K562 (cell line): ENCODE measurements at regions not wholly inside any gene's neighbourhood (a gene's known extent, or its start where the extent isn't known, plus 50 kb on each side); places are given as distances from the start of the nearest gene placed in this dataset.

Source experiments
- BMI1 ChIP-seq: fragments of 150-350 bp; IDR thresholded peaks from 2 replicates; pipeline ENCODE4 v1.6.1; 2014; ENCODE audit warnings: low read length
- CBX3 ChIP-seq, 2 experiments: IDR thresholded peaks; 1 replicate in 1 of 2; 2 replicates in 1 of 2; pipeline ENCODE4 v1.6.1; 2012; ENCODE audit warnings: inconsistent platforms in 2 of 2, low read length in 2 of 2, borderline replicate concordance in 1 of 2, control low read depth in 1 of 2
- CHAMP1 ChIP-seq: fragments of 450-650 bp; IDR thresholded peaks from 2 replicates; pipeline ENCODE4 v1.6.1; 2016; ENCODE audit warnings: mild to moderate bottlenecking
- E2F3 ChIP-seq: fragments of 250-450 bp; sonication (Bioruptor Pico); IDR thresholded peaks from 2 replicates; pipeline ENCODE4 v1.4.0; 2020; ENCODE audit warnings: mild to moderate bottlenecking
- FOXJ2 ChIP-seq: fragments of 200-800 bp; sonication (Bioruptor generic); IDR thresholded peaks from 2 replicates; pipeline ENCODE4 v1.6.1; 2016; ENCODE audit warnings: missing genetic modification characterization, missing compliant biosample characterization
- HNRNPH1 ChIP-seq: fragments of 200-400 bp; formaldehyde crosslinking; optimal IDR thresholded peaks from 2 replicates; pipeline ENCODE3; 2017; ENCODE audit warnings: low read depth, mild to moderate bottlenecking, low read length, moderate library complexity
- ILF3 ChIP-seq: fragments of 450-650 bp; IDR thresholded peaks from 2 replicates; pipeline ENCODE4 v1.6.1; 2018; ENCODE audit warnings: antibody characterized with exemption, mild to moderate bottlenecking, moderate library complexity, borderline replicate concordance
- PHF21A ChIP-seq: fragments of 450-650 bp; IDR thresholded peaks from 2 replicates; pipeline ENCODE4 v1.6.1; 2017; ENCODE audit warnings: low read depth, borderline replicate concordance
- RBFOX2 ChIP-seq: fragments of 200-400 bp; formaldehyde crosslinking; IDR thresholded peaks from 2 replicates; pipeline ENCODE4 v1.6.1; 2017; ENCODE audit warnings: low read depth, mild to moderate bottlenecking, low read length, moderate library complexity
- RBM22 ChIP-seq: fragments of 200-400 bp; formaldehyde crosslinking; IDR thresholded peaks from 2 replicates; pipeline ENCODE4 v1.6.1; 2018; ENCODE audit warnings: low read length, low read depth; ENCODE audit not compliant: poor library complexity, severe bottlenecking
- SRSF9 ChIP-seq: fragments of 200-400 bp; formaldehyde crosslinking; IDR thresholded peaks from 2 replicates; pipeline ENCODE4 v1.6.1; 2017; ENCODE audit warnings: low read depth, low read length, borderline replicate concordance
- TBL1XR1 ChIP-seq, 2 experiments: IDR thresholded peaks; 2 replicates each; pipeline ENCODE4 v1.6.1; 2012; ENCODE audit warnings: improper control_type of control experiment in 2 of 2, low read length in 2 of 2, mild to moderate bottlenecking in 1 of 2
- ZBTB12 ChIP-seq: fragments of 250-450 bp; sonication (Bioruptor Pico); IDR thresholded peaks from 2 replicates; pipeline ENCODE4 v1.4.0; 2020
- ZBTB2 ChIP-seq: fragments of 450-650 bp; IDR thresholded peaks from 2 replicates; pipeline ENCODE4 v1.6.1; 2016; ENCODE audit warnings: antibody characterized with exemption
- ZNF696 ChIP-seq: fragments of 250-450 bp; sonication (Bioruptor Pico); conservative IDR thresholded peaks from 2 replicates; pipeline ENCODE4 v1.4.0; 2020; ENCODE audit warnings: mild to moderate bottlenecking, moderate library complexity
- ZNF766 ChIP-seq: fragments of 200-800 bp; sonication (Bioruptor generic); conservative IDR thresholded peaks from 2 replicates; pipeline ENCODE4 v1.6.1; 2016; ENCODE audit warnings: missing genetic modification characterization, missing compliant biosample characterization
- ZNF77 ChIP-seq: fragments of 250-450 bp; sonication (Bioruptor Pico); IDR thresholded peaks from 2 replicates; pipeline ENCODE4 v1.5.0; 2020
- TF ChIP-seq, protein P1 (sequence below): fragments of 450-650 bp; IDR thresholded peaks from 2 replicates; pipeline ENCODE4 v1.6.1; 2017; ENCODE audit warnings: antibody characterized with exemption, mild to moderate bottlenecking
- TF ChIP-seq, protein P2 (sequence below): fragments of 450-650 bp; IDR thresholded peaks from 2 replicates; pipeline ENCODE4 v1.6.1; 2016; ENCODE audit warnings: missing biosample characterization, missing genetic modification characterization

- TF ChIP-seq TBL1XR1 (IDR thresholded peaks at IDR 0.05; ENCODE audit: low read length in 2 of 2) (no peak), RBM22 (no peak), SRSF9 (no peak), CBX3 (IDR thresholded peaks at IDR 0.05; ENCODE audit: borderline replicate concordance in 1 of 2, low read length in 2 of 2) (peak in 1 of 2 experiments; percentile 92; a peak in 2 of 3 replicates), ZNF766 (CRISPR knock-in tag) (peak; percentile 58; the same call in 1 of the 2 replicates), ZBTB2 (no peak), PHF21A (no peak), ZNF696 (0 out of 2 replicates have a peak, but pooled peaks have one; percentile 17), ILF3 (no peak), ZBTB12 (CRISPR knock-in tag) (peak; percentile 41; the same call in 1 of the 2 replicates), BMI1 (no peak), HNRNPH1 (no peak), FOXJ2 (tag) (no peak), ZNF77 (CRISPR knock-in tag) (peak; percentile 34; the same call in 1 of the 2 replicates), E2F3 (CRISPR knock-in tag) (peak; percentile 53; the same call in 1 of the 2 replicates), CHAMP1 (0 out of 2 replicates have a peak, but pooled peaks have one; percentile 21), RBFOX2 (0 out of 2 replicates have a peak, but pooled peaks have one; percentile 16)
- TF ChIP-seq, protein P1, sequence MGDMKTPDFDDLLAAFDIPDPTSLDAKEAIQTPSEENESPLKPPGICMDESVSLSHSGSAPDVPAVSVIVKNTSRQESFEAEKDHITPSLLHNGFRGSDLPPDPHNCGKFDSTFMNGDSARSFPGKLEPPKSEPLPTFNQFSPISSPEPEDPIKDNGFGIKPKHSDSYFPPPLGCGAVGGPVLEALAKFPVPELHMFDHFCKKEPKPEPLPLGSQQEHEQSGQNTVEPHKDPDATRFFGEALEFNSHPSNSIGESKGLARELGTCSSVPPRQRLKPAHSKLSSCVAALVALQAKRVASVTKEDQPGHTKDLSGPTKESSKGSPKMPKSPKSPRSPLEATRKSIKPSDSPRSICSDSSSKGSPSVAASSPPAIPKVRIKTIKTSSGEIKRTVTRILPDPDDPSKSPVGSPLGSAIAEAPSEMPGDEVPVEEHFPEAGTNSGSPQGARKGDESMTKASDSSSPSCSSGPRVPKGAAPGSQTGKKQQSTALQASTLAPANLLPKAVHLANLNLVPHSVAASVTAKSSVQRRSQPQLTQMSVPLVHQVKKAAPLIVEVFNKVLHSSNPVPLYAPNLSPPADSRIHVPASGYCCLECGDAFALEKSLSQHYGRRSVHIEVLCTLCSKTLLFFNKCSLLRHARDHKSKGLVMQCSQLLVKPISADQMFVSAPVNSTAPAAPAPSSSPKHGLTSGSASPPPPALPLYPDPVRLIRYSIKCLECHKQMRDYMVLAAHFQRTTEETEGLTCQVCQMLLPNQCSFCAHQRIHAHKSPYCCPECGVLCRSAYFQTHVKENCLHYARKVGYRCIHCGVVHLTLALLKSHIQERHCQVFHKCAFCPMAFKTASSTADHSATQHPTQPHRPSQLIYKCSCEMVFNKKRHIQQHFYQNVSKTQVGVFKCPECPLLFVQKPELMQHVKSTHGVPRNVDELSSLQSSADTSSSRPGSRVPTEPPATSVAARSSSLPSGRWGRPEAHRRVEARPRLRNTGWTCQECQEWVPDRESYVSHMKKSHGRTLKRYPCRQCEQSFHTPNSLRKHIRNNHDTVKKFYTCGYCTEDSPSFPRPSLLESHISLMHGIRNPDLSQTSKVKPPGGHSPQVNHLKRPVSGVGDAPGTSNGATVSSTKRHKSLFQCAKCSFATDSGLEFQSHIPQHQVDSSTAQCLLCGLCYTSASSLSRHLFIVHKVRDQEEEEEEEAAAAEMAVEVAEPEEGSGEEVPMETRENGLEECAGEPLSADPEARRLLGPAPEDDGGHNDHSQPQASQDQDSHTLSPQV: peak; percentile 93
- TF ChIP-seq, protein P2, sequence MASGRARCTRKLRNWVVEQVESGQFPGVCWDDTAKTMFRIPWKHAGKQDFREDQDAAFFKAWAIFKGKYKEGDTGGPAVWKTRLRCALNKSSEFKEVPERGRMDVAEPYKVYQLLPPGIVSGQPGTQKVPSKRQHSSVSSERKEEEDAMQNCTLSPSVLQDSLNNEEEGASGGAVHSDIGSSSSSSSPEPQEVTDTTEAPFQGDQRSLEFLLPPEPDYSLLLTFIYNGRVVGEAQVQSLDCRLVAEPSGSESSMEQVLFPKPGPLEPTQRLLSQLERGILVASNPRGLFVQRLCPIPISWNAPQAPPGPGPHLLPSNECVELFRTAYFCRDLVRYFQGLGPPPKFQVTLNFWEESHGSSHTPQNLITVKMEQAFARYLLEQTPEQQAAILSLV (tag): peak; percentile 40; the same call in 1 of the 2 replicates
These were observed 1105.5 kb upstream of the TMEM132C start (continued) for GRCh38 chr12:127161466-127161865.
